ENCODE measurements at regions not wholly inside any gene's neighbourhood (a gene's known extent, or its start where the extent isn't known, plus 50 kb on each side); places are given as distances from the start of the nearest gene placed in this dataset.
"Not testable (repeated sequence)": the region's sequence is repeated elsewhere in the genome, so short reads cannot be mapped to it uniquely, and the experiment has no call there.

- DNase-seq (ENCODE audit: low read depth in 4 of 4, low spot score in 3 of 4) = not testable (repeated sequence)
Measured at GRCh38 chr9:93879662-93880407, 75.3 kb downstream of the BARX1 start.

DNA sequence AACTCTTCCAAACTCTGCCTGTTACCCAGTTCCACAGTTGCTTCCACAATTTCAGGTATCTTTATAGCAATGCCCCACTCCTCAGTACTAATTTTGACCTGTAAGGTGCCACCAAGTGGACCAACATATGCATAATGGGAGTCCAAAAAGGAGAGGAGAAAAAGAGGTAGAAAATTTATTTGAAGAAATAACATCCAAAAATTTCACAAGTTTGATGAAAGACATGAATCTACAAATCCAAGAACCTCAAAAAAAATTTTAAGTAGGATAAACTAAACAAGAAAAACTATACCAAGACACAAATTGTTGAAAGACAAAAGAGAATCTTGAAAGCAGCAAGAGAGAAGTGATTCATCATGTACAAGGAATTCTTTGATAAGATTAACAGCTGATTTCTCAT, 79.8 kb downstream of the BARX1 start:
- no peak for DNase-seq (ENCODE audit: low read depth in 4 of 4, low spot score in 3 of 4)

DNA sequence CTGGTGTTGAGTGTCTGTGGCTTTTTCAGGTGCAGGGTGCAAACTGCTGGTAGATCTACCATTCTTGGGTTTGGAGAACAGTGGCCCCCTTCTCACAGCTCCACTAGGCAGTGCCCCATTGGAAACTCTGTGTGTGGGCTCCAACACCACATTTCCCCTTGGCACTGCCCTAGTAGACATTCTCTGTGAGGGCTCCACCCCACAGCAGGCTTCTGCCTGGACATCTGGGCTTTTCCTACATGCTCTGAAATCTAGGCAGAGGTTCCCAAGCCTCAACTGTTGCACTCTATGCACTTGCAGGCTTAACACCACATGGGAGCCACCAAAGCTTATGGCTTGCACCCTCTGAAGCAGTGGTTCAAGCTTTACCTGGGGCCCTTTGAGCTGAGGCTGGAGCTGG, 80.9 kb downstream of the BARX1 start:
- DNase-seq (ENCODE audit: low read depth in 4 of 4, low spot score in 3 of 4) = no peak

- DNase-seq (ENCODE audit: low read depth in 4 of 4, low spot score in 3 of 4) = no peak
Measured at GRCh38 chr9:93871286-93871685, 83.9 kb downstream of the BARX1 start.

GRCh38 chr9:93869863-93870262, 85.3 kb downstream of the BARX1 start:
- DNase-seq (ENCODE audit: low read depth in 4 of 4, low spot score in 3 of 4) = no peak

- no peak for DNase-seq (ENCODE audit: low read depth in 4 of 4, low spot score in 3 of 4)
Measured at GRCh38 chr9:93869088-93869487, 86.1 kb downstream of the BARX1 start.

- DNase-seq (ENCODE audit: low read depth in 4 of 4, low spot score in 3 of 4) = no peak
Measured at GRCh38 chr9:93865716-93866115, 89.4 kb downstream of the BARX1 start.

DNA sequence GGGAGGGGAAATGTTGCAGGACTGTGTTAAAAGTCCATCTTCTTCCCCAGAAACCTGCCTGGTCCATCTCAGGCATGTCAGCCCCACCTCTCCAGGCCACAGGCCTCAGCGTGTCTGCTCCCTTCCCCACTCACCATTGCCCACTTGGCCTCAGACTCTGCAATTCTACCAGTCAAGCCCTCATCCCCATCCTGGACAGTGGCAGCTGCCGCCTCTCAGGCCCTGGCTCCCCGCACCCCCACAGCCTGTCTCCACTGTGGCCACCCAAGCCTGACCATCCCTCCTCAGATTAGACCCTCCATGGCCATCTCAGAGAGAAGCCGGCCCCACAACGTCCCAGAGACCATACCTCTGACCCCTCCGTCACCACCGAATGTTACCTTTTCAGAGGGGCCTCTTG, 89.9 kb downstream of the BARX1 start:
- DNase-seq (ENCODE audit: low read depth in 4 of 4, low spot score in 3 of 4) = no peak

- no peak for DNase-seq (ENCODE audit: low read depth in 4 of 4, low spot score in 3 of 4)
Measured at GRCh38 chr9:93864840-93865239, 90.3 kb downstream of the BARX1 start.

DNA sequence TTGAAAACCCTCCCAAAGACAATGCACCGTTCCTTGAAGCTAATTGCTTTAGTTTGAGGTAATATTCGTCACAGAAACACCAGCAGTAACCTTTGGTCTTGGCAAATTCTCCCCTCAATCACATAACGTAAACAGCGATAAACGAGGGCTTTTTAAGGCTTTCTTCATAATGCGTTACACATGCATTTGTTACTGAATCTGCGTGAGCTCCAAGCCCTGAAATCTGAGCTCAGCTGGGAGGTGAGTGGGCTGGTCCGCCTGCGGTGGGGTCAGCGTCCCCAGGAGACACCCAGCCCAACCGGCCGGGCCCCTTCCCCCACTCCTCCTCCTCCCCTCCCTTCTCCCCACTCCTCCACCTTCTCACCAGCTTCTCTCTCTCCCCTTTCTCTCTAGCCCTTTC, 91.1 kb downstream of the BARX1 start:
- no peak for DNase-seq (ENCODE audit: low read depth in 4 of 4, low spot score in 3 of 4)

- DNase-seq (ENCODE audit: low read depth in 4 of 4, low spot score in 3 of 4) = no peak
Measured at GRCh38 chr9:93862877-93863545, 92.1 kb downstream of the BARX1 start.

GRCh38 chr9:93861736-93862358, 93.3 kb downstream of the BARX1 start:
- no peak for DNase-seq (ENCODE audit: low read depth in 4 of 4, low spot score in 3 of 4)

- DNase-seq (ENCODE audit: low read depth in 4 of 4, low spot score in 3 of 4) = no peak
Measured at GRCh38 chr9:93860694-93861658, 94.2 kb downstream of the BARX1 start.

DNA sequence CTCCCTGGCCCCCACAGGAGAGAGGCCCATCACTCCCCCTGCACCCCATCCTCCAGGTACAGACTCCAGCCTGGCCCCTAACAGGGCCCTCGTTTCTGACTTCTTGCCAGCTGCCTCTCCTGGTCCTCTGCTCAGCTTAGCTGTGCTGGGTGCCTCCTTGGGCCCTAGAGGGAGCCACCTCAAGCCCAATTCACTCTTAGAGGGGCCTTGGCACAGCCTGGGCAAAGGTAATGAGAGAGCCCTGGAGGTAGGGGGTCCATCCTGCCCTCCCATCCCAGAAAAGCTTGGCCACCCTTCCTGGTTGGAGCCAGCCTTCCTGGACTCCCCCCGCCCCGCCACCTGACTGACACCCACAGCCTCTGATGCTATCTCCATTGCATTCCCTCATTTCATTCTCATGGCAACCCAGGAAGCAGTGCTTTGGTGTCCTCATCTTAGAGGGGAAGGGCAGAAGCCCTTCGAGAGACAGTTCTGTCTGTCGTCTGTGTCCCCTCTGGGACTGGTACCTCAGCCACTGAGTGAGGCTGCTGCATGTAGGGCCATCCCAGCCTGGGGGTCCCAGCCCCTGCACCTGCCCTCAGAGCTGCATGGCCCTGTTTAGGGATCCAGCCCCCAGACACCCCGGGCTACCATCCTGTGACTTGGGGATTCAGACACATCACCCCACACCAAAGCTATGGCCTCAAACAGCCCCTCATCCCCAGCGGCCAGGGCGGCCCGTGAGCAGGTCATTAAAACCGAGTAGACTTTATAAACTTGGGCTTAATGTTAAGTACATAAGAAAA, 95.5 kb downstream of the BARX1 start:
- no peak for DNase-seq (ENCODE audit: low read depth in 4 of 4, low spot score in 3 of 4)

DNA sequence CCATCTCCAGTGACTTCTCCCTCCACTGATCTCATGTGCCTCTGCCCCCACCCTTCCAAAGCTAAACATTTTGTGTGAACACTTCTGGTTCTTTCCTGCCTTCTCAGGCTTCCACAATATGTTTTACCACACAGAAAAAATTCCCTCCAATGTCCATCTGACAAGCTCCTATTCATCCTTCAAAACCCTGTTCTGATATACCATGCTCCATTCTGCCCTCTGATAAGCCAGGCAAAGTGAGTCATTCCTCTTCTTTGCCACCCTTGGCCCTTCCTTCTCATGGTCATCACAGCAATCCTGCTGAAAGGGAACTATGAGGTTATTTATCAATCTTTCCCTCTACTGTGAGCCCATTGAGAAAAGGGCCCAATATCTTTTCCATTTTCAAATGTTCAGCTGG, 97.6 kb downstream of the BARX1 start:
- DNase-seq (ENCODE audit: low read depth in 4 of 4, low spot score in 3 of 4) = no peak

DNA sequence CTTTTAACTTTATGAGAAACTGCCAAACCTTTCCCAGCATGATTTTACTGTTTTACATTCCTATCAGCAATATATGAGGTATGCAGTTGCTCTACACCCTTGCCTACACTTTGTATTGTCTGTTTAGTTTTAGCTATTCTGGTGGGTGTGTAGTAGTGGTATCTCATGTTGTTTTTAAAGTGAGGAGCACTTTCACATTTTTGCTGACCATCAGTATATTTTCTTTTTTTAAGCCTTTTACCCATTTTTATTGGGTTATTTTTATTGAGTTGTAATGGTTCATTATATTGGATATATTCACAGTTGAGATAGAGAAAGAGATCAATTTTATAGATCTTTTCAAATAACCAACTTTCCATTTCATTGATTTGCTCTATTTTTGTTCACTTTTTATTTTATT, 102.4 kb downstream of the BARX1 start:
- DNase-seq (ENCODE audit: low read depth in 4 of 4, low spot score in 3 of 4) = no peak

DNA sequence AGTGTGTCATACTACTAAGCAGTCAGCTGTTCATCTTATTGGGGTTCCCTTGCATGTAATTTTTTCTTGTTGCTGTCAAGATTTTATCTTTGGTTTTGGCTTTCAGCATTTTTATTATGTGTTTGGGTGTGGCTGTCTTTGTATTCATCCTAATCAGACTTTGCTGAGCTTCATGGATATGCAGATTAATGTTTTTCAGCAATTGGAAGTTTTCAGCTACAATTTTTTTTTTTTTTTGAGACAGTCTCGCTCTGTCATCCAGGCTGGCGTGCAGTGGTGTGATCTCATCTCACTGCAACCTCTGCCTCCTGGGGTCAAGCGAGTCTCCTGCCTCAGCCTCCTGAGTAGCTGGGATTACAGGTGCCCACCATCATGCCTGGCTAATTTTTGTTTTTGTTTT, 108.8 kb downstream of the BARX1 start:
- DNase-seq (ENCODE audit: low read depth in 4 of 4, low spot score in 3 of 4) = no peak

DNA sequence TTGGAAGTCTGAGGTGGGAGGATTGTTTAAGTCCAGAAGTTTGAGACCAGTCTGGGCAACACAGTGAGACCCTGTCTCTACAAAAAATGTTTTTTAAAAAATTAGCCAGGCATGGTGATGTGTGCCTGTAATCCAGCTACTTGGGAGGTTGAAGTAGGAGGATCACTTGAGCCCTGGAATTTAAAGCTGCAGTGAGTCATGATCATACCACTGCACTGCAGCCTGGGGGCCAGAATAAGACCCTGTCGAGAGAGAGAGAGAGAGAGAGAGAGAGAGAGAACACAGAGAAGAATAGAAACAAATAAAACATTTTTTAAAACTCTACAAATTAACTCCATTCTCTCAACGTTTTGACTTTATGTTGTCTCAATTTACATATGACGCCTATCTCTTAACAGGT, 111.8 kb downstream of the BARX1 start:
- no peak for DNase-seq (ENCODE audit: low read depth in 4 of 4, low spot score in 3 of 4)

DNA sequence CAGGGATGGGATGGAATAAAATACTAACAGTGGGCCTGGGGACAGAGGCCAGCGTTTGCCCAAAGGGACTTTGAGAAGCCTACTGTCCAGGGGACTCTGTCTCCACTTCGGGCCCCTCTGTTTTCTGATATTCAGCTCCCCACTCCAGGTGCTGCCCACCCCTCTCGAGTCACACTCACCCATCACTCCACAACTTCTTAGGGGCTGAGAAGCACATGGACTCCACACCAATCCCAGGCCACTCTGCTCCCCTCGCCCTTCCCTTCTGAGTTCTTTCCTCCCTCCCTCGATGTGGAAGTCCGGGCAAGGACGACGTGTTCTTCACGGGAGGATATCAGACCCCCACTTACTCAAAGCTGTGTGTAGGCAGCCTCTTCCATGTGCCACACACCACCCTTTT, 124.5 kb downstream of the BARX1 start:
- no peak for DNase-seq (ENCODE audit: low read depth in 4 of 4, low spot score in 3 of 4)

DNA sequence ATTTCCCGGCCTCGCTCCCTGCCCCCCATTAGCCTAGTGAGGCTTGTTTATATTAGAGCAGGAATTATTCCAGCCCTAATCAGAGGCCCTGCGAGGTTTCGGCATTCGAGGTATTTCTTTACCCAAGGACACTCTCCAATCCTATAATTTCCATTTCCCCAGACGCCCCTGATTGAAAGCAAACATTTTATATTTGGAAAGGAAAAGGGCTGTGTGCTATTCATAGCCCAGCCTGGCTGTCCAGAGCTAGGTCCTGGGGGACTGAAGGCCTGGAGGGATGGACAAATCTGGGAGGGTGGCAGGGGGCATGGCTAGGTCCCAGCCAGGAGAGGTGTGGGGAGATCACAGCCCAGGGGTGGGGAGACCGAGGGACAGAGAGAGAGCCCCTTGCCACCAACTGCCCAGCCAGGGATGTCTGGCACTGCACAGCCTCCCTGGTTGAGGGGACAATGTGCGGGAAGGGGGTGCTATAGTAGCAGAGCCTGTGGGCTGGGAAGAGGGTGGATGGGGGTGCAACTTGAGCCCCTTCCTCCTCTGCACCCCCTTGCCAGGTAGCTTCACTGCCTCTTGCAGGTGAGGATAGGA, 125.1 kb downstream of the BARX1 start:
- no peak for DNase-seq (ENCODE audit: low read depth in 4 of 4, low spot score in 3 of 4)

Measured in right renal pelvis (tissue), 4 donors.